Activated CD4-positive, alpha-beta T cell treated with anti-CD3 and anti-CD28 coated beads, Interleukin-2, amount 50 U/mL, for 24 hours (primary cell): ENCODE measurements at regions not wholly inside any gene's neighbourhood (a gene's known extent, or its start where the extent isn't known, plus 50 kb on each side); places are given as distances from the start of the nearest gene placed in this dataset.

ENCODE experiments used
- DNase-seq, 2 donors: peaks; one replicate each; pipeline ENCODE4 v3.0.0-alpha.2; 2020; ENCODE audit warnings: low read depth in 1 of 2, low spot score in 1 of 2

GRCh38 chr3:104596551-104596950 lies 770.2 kb upstream of the ALCAM start:
- DNase-seq = no peak

- no peak for DNase-seq
Measured at GRCh38 chr3:104598848-104599511, 767.7 kb upstream of the ALCAM start.

DNA sequence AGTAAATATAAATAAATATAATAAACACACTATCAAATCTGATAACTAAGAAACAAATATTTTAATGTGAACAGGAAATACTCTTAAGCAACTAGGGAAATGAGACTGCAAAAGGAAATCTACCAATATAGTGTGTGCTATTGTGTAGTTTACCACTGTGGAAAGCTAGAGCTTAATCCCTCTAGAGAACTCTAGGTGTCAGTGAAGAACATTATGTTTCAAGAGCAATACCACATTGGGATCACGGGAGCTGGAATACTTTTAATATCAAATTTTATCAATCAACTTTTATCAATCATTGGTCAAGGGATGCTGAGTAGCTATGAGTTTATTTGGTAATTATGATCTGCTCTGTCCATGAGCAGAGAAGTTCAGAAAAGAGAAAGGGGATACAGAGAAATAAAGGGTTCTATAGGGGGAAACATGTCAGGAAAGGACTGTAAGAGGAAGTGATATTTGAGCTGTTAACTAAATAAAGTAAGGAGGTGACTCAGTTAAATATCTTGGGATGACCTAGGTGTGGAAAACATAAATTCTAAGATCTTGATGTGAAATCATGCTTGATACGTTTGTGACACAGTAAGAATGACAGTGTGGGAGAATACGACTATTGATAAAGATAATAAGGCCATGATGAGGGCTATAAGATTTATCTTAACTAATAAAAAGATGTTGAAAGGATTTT lies 762.2 kb upstream of the ALCAM start:
- no peak for DNase-seq

- DNase-seq = no peak
Measured at GRCh38 chr3:104606812-104607211, 759.9 kb upstream of the ALCAM start.

GRCh38 chr3:104610730-104611652 lies 755.7 kb upstream of the ALCAM start:
- DNase-seq = no peak

DNA sequence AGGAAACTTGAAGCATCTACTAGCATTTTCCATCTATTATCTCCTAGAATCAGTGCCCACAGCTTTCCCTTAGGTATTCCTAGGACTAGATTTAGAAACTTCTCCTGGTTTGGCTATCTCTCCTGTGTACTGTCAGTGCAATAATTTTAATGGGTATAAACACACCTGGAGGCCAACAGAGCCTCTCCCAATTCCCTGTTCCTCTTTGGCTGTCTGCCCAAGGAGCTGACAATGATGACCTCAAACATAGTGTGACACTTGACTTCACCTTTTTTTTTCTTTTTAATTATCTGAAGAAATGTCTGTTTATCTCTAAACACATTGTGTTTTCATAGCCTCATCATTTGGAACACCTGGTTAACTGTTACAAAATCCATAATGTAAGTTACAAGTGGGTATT lies 754.5 kb upstream of the ALCAM start:
- no peak for DNase-seq

DNA sequence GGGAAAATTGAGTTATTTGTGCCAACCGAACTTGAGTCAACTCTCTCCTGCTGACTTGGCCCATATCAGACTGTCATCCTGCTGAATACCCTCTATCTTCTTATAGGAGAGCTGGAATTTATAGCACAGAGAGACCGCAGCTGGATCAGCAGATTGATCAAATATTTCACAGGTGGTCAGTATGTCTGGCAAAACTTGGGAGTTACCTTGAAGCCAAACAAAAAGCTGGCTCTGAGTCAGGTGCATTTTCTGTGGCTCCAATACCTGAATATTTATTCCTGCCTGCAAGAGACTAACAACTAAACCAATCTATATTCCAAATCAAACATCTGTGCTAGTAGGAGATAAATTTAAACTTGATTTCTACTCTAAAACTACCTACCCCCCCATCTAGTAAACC lies 752.1 kb upstream of the ALCAM start:
- DNase-seq = no peak

GRCh38 chr3:104628185-104628789 lies 738.4 kb upstream of the ALCAM start:
- no peak for DNase-seq

- no peak for DNase-seq
Measured at GRCh38 chr3:104629038-104629437, 737.7 kb upstream of the ALCAM start.

DNA sequence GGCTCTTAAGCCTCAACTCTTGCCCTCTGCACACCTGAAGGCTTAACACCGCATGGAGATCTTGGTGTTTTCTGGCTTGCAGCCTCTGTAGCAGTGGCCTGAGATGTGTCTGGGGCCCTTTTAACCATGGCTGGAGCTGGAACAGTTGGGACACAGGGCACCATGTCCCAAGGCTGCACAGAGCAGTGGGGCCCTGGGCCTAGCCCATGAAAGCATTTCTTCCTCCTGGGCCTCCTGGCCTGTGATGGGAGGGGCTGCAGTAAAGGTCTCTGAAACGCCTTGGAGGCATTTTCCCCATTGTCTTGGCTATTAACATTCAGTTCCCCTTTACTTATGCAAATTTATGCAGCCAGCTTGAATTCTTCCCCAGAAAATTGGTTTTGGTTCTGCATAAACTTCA lies 735.5 kb upstream of the ALCAM start:
- DNase-seq = no peak

DNA sequence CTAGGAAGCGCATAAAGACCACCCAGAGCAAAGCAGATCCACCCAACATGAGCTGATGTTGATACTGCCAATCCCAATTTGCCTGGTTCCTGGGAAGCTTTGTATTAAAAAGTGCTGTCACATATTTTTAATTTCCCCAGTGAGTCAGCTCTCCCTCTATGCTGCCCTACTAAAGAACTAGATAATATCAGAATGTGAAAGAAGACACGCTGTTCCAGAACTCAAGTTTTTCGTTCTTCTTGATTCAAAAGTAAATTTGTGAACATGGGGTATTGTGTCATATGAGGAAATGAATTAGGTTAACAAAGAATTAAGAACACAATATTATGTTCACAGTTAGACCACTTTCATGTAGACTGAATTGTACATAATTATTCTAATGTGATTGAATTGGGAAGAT lies 734.2 kb upstream of the ALCAM start:
- DNase-seq = no peak

DNA sequence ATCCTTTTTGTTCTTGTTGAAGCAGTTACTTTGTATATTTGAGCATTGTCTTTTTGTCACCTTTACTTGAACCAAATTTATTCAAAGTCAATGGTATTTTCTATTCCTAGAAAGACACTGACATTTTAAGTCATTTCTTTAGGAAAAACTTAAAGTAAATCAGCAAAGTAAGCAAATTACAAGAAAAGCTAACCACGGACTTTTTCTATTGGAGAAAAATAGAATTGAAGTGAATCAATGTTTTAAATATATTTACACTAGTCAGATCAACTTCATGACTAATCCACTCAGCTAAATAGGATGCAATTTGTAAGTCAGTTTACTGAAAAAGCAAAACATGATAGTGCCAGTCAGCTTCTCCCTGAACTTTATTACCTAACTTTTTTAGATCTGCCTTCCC lies 733.8 kb upstream of the ALCAM start:
- DNase-seq = no peak

GRCh38 chr3:104635872-104636580 lies 730.7 kb upstream of the ALCAM start:
- no peak for DNase-seq

GRCh38 chr3:104642827-104643226 lies 723.9 kb upstream of the ALCAM start:
- DNase-seq = no peak

DNA sequence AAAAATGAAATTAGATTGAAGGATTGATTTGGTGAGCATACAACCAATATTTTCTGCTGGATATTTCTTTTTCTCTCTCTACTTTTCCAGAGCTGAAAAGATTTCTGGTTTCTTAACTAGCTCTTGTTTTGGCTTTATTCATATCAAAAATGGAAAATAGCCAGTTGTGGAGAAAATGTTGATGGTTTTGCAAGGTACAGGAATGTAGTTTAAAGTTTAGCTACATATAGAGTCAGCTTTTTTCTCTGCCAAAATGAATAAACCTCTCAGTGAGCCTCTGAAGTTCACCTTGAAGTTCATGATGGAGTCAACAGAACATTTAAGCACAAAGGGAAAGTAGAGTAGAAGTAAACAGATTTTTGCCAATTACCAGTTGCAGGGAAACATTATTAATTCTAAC lies 720.5 kb upstream of the ALCAM start:
- no peak for DNase-seq

- DNase-seq = no peak
Measured at GRCh38 chr3:104648823-104649222, 717.9 kb upstream of the ALCAM start.

DNA sequence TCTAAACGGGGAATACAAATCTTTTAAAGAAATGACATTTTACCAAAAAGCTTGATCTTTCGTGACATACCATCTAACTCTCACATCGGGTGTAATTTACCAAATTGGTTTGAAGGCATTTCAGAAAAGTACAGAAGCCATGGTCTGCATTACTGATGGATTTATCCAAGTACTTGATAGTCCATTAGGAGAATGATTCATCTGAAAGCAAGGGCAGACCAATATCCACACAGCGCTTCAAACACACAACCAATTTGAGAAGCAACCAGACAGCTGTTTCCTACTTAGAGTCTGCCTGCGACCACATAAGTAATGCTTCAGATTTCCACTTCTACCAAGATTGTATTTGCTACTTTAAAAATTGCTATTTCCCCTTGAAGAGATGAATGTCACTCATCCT lies 697.6 kb upstream of the ALCAM start:
- DNase-seq = no peak

- no peak for DNase-seq
Measured at GRCh38 chr3:104672331-104672730, 694.4 kb upstream of the ALCAM start.

DNA sequence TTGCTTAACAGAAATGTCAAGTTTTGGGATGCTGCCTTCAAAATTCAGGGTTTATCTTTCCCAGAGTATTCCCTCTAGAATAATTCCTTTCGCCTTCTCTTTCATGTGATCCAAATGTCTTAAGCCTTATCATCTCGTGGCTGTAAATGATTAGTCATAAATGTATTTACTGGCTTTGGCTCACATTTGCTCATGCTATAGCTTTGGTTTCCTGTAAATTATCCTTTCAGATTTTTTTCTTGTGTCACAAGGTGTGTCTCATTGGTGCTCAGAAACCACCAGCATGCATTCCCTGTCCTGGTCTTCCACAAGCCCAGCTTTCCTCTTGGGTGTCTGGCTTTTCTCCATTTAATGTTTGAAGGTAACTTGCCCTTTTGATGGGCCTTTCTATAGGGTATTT lies 692.7 kb upstream of the ALCAM start:
- DNase-seq = no peak

DNA sequence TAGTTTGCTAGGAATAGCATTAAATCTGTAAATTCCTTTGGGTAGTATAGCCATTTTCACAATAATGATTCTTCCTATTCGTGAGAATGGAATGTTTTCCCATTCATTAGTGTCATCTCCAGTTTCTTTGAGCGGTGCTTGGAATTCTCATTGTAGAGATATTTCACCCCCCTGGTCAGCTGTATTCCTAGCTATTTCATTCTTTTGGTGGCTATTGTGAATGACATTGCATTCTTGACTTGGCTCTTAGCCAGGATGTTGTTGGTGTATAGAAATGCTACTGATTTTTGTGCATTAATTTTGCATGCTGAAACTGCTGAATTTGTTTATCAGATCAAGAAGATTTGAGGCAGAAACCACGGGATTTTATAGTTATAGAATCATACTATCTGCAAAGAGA lies 690.5 kb upstream of the ALCAM start:
- no peak for DNase-seq

- DNase-seq = no peak
Measured at GRCh38 chr3:104677932-104678331, 688.8 kb upstream of the ALCAM start.
